ENCODE measurements at regions not wholly inside any gene's neighbourhood (a gene's known extent, or its start where the extent isn't known, plus 50 kb on each side); places are given as distances from the start of the nearest gene placed in this dataset.

DNA sequence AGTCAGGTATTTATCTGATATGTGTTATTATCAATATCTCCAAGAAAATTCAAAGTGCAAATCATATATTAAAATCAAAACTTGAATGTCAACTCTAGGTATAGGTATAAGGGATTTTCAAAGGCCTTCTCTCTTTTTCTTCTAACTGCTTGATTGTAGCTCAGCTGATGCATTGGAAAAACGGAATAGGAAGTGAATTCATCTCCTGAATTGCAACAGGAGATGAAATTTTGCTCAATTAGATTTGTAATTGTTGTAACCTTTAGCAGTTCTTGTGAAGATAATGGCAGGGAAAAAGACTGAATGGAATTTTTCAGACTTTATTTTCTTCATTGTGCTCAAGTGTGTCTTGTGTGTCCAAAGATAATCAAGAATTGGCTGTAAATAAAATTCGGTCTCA, 190.2 kb upstream of the KCNJ16 start:
- H3K27me3 ChIP-seq (ENCODE audit: insufficient read depth, low read depth, low read length), result no peaks in the 10 kb centered on the region
- no peaks in the 10 kb centered on the region for H3F3A ChIP-seq (ENCODE audit: insufficient read depth, low read length, poor library complexity, severe bottlenecking)
- H3K9ac ChIP-seq (ENCODE audit: low read length), result no peak overlapping the region
- no peak overlapping the region for H3K27ac ChIP-seq (ENCODE audit: low read length)
- no peaks in the 10 kb centered on the region for H3K36me3 ChIP-seq (ENCODE audit: insufficient read depth, low read length)
- no peaks in the 10 kb centered on the region for H4K20me1 ChIP-seq (ENCODE audit: insufficient read depth)
- H3K79me2 ChIP-seq (replicated peaks; ENCODE audit: insufficient read depth, low read length), result no peaks in the 10 kb centered on the region
- H2AFZ ChIP-seq (ENCODE audit: low read depth, low read length), result no peak overlapping the region
- H3K9me3 ChIP-seq (ENCODE audit: low read length), result no peaks in the 10 kb centered on the region
- H3K9me2 ChIP-seq (ENCODE audit: insufficient read depth, low read length), result no peaks in the 10 kb centered on the region
- no peak for TF ChIP-seq RAD21 (conservative IDR thresholded peaks at IDR 0.05)
- no peak for TF ChIP-seq MXI1 (conservative IDR thresholded peaks at IDR 0.05; ENCODE audit: poor library complexity, severe bottlenecking)
- TF ChIP-seq EZH2 (IDR thresholded peaks at IDR 0.05; ENCODE audit: borderline replicate concordance, insufficient read depth, low read length, poor library complexity, severe bottlenecking), result no peak
- TF ChIP-seq EP300 (conservative IDR thresholded peaks at IDR 0.05; ENCODE audit: poor library complexity, severe bottlenecking), result no peak
- TF ChIP-seq, protein P1, sequence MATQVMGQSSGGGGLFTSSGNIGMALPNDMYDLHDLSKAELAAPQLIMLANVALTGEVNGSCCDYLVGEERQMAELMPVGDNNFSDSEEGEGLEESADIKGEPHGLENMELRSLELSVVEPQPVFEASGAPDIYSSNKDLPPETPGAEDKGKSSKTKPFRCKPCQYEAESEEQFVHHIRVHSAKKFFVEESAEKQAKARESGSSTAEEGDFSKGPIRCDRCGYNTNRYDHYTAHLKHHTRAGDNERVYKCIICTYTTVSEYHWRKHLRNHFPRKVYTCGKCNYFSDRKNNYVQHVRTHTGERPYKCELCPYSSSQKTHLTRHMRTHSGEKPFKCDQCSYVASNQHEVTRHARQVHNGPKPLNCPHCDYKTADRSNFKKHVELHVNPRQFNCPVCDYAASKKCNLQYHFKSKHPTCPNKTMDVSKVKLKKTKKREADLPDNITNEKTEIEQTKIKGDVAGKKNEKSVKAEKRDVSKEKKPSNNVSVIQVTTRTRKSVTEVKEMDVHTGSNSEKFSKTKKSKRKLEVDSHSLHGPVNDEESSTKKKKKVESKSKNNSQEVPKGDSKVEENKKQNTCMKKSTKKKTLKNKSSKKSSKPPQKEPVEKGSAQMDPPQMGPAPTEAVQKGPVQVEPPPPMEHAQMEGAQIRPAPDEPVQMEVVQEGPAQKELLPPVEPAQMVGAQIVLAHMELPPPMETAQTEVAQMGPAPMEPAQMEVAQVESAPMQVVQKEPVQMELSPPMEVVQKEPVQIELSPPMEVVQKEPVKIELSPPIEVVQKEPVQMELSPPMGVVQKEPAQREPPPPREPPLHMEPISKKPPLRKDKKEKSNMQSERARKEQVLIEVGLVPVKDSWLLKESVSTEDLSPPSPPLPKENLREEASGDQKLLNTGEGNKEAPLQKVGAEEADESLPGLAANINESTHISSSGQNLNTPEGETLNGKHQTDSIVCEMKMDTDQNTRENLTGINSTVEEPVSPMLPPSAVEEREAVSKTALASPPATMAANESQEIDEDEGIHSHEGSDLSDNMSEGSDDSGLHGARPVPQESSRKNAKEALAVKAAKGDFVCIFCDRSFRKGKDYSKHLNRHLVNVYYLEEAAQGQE (IDR thresholded peaks at IDR 0.05; ENCODE audit: borderline replicate concordance), result no peak
- no peak for TF ChIP-seq POLR2AphosphoS5 (IDR thresholded peaks at IDR 0.05)
- TF ChIP-seq SMC3 (conservative IDR thresholded peaks at IDR 0.05; ENCODE audit: poor library complexity), result no peak
- TF ChIP-seq, protein P2, sequence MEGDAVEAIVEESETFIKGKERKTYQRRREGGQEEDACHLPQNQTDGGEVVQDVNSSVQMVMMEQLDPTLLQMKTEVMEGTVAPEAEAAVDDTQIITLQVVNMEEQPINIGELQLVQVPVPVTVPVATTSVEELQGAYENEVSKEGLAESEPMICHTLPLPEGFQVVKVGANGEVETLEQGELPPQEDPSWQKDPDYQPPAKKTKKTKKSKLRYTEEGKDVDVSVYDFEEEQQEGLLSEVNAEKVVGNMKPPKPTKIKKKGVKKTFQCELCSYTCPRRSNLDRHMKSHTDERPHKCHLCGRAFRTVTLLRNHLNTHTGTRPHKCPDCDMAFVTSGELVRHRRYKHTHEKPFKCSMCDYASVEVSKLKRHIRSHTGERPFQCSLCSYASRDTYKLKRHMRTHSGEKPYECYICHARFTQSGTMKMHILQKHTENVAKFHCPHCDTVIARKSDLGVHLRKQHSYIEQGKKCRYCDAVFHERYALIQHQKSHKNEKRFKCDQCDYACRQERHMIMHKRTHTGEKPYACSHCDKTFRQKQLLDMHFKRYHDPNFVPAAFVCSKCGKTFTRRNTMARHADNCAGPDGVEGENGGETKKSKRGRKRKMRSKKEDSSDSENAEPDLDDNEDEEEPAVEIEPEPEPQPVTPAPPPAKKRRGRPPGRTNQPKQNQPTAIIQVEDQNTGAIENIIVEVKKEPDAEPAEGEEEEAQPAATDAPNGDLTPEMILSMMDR (IDR thresholded peaks at IDR 0.05; ENCODE audit: poor library complexity, severe bottlenecking), result no peak
- no peak for TF ChIP-seq TAF1 (IDR thresholded peaks at IDR 0.05; ENCODE audit: low read depth)
- no peak overlapping the region for H3K4me2 ChIP-seq (ENCODE audit: low read length)
- H3K4me3 ChIP-seq (ENCODE audit: low read length), result no peak overlapping the region

DNA sequence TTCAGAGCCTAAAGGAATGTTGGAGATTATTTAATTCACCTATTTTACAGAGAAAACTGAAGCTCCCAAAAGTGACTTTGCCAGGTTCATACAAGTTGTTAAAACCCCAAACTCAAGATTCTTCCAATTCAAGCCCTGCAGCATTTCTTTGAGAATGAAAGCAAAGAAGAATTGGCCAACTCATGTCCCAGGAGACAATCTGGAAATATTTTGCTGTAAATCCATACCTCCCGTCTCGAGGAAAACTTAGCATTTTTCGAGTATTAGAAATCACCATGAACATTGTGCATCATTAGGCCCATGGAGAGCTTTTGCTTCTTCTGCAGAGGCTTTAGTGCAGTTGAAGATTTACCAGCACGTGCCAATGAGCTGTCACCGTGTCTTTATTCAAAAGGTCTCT, 176.4 kb upstream of the KCNJ16 start:
- H3K9me3 ChIP-seq (ENCODE audit: low read length), result no peaks in the 10 kb centered on the region
- H3K9me2 ChIP-seq (ENCODE audit: insufficient read depth, low read length), result no peaks in the 10 kb centered on the region
- H3K27me3 ChIP-seq (ENCODE audit: insufficient read depth, low read depth, low read length), result no peaks in the 10 kb centered on the region
- H3K4me2 ChIP-seq (ENCODE audit: low read length), result no peak overlapping the region
- no peaks in the 10 kb centered on the region for H3K36me3 ChIP-seq (ENCODE audit: insufficient read depth, low read length)
- H3K4me3 ChIP-seq (ENCODE audit: low read length), result no peak overlapping the region
- no peak overlapping the region for H2AFZ ChIP-seq (ENCODE audit: low read depth, low read length)
- H3K79me2 ChIP-seq (replicated peaks; ENCODE audit: insufficient read depth, low read length), result no peaks in the 10 kb centered on the region
- no peaks in the 10 kb centered on the region for H3F3A ChIP-seq (ENCODE audit: insufficient read depth, low read length, poor library complexity, severe bottlenecking)
- H3K27ac ChIP-seq (ENCODE audit: low read length), result no peak overlapping the region
- no peaks in the 10 kb centered on the region for H4K20me1 ChIP-seq (ENCODE audit: insufficient read depth)
- no peak overlapping the region for H3K9ac ChIP-seq (ENCODE audit: low read length)
- TF ChIP-seq EZH2 (IDR thresholded peaks at IDR 0.05; ENCODE audit: borderline replicate concordance, insufficient read depth, low read length, poor library complexity, severe bottlenecking) (no peak), EP300 (conservative IDR thresholded peaks at IDR 0.05; ENCODE audit: poor library complexity, severe bottlenecking) (no peak), TAF1 (IDR thresholded peaks at IDR 0.05; ENCODE audit: low read depth) (no peak), SMC3 (conservative IDR thresholded peaks at IDR 0.05; ENCODE audit: poor library complexity) (no peak), POLR2AphosphoS5 (IDR thresholded peaks at IDR 0.05) (no peak), RAD21 (conservative IDR thresholded peaks at IDR 0.05) (no peak), MXI1 (conservative IDR thresholded peaks at IDR 0.05; ENCODE audit: poor library complexity, severe bottlenecking) (no peak)
- TF ChIP-seq, protein P1 (IDR thresholded peaks at IDR 0.05; ENCODE audit: borderline replicate concordance), result no peak
- TF ChIP-seq, protein P2 (IDR thresholded peaks at IDR 0.05; ENCODE audit: poor library complexity, severe bottlenecking), result no peak
